ENCODE measurements at regions not wholly inside any gene's neighbourhood (a gene's known extent, or its start where the extent isn't known, plus 50 kb on each side); places are given as distances from the start of the nearest gene placed in this dataset.

GRCh38 chr4:111814961-111815360, 330.3 kb upstream of the FAM241A start:
- no peak for DNase-seq

GRCh38 chr4:111821342-111821741, 323.9 kb upstream of the FAM241A start:
- no peak for DNase-seq

- no peak for DNase-seq
Measured at GRCh38 chr4:111836601-111837000, 308.7 kb upstream of the FAM241A start.

- DNase-seq, result no peak
Measured at GRCh38 chr4:111837761-111838160, 307.5 kb upstream of the FAM241A start.

- no peak for DNase-seq
Measured at GRCh38 chr4:111838406-111838930, 306.8 kb upstream of the FAM241A start.

GRCh38 chr4:111839141-111839540, 306.1 kb upstream of the FAM241A start:
- DNase-seq, result no peak

GRCh38 chr4:111842336-111842735, 302.9 kb upstream of the FAM241A start:
- DNase-seq, result no peak

GRCh38 chr4:111847296-111848008, 297.8 kb upstream of the FAM241A start:
- DNase-seq, result no peak

- DNase-seq, result no peak
Measured at GRCh38 chr4:111849746-111850284, 295.4 kb upstream of the FAM241A start.

GRCh38 chr4:111854494-111855087, 290.7 kb upstream of the FAM241A start:
- DNase-seq, result no peak

GRCh38 chr4:111855308-111855707, 289.9 kb upstream of the FAM241A start:
- no peak for DNase-seq

GRCh38 chr4:111864066-111864465, 281.2 kb upstream of the FAM241A start:
- no peak for DNase-seq

GRCh38 chr4:111869339-111869738, 275.9 kb upstream of the FAM241A start:
- no peak for DNase-seq

GRCh38 chr4:111871802-111872201, 273.5 kb upstream of the FAM241A start:
- DNase-seq, result no peak

GRCh38 chr4:111873801-111874200, 271.5 kb upstream of the FAM241A start:
- DNase-seq, result no peak

- DNase-seq, result no peak
Measured at GRCh38 chr4:111879539-111879938, 265.7 kb upstream of the FAM241A start.

- DNase-seq, result no peak
Measured at GRCh38 chr4:111880116-111880515, 265.1 kb upstream of the FAM241A start.

- no peak for DNase-seq
Measured at GRCh38 chr4:111883557-111883999, 261.7 kb upstream of the FAM241A start.

GRCh38 chr4:111890412-111890811, 254.8 kb upstream of the FAM241A start:
- no peak for DNase-seq

GRCh38 chr4:111905511-111905910, 239.7 kb upstream of the FAM241A start:
- no peak for DNase-seq

- DNase-seq, result no peak
Measured at GRCh38 chr4:111919639-111920038, 225.6 kb upstream of the FAM241A start.

GRCh38 chr4:111921714-111922113, 223.5 kb upstream of the FAM241A start:
- no peak for DNase-seq

GRCh38 chr4:111923786-111924185, 221.5 kb upstream of the FAM241A start:
- DNase-seq, result no peak

GRCh38 chr4:111924696-111925095, 220.6 kb upstream of the FAM241A start:
- no peak for DNase-seq
